ENCODE measurements at regions not wholly inside any gene's neighbourhood (a gene's known extent, or its start where the extent isn't known, plus 50 kb on each side); places are given as distances from the start of the nearest gene placed in this dataset.
"Not testable (repeated sequence)": the region's sequence is repeated elsewhere in the genome, so short reads cannot be mapped to it uniquely, and the experiment has no call there.

DNA sequence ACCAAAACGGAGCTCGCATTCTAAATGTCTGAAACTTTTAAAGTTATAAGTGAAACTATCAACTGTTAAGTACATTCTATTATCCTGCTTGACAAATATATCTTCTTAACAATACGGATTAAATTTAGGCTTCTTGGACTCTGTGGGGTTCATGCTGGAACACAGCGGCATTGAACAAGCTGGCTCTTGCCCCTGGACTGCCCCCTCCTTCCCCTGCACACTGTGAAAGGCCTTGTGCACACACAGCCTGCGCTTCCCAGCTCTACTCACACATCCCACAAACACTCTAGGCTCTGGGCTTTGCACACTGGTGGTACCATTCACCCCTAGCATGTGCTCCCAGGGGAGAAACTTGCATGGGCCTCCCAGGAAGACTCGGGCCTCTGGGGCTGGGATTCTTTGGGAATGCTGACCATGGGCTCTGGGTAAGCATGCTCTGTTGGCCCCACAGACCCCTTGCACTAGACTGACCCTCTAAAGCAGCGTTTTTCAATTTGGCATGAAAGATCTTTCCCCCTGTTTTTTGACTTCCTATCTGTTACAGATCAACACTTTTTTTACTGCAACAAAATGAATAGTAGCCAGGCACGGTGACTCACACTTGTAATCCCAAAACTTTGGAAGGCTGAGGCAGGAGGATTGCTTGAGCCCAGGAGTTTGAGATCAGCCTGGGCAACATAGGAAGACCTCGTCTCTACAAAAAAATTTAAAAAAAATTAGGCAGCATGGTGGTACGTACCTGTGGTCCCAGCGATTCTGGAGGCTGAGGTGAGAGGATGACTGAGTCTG is 96.2 kb upstream of the CPM start:
- no peak for DNase-seq (ENCODE audit: low read depth in 1 of 2, low spot score in 1 of 2)

- no peak for DNase-seq (ENCODE audit: low read depth in 1 of 2, low spot score in 1 of 2)
Measured at GRCh38 chr12:69030321-69030720, 97.3 kb upstream of the CPM start.

DNA sequence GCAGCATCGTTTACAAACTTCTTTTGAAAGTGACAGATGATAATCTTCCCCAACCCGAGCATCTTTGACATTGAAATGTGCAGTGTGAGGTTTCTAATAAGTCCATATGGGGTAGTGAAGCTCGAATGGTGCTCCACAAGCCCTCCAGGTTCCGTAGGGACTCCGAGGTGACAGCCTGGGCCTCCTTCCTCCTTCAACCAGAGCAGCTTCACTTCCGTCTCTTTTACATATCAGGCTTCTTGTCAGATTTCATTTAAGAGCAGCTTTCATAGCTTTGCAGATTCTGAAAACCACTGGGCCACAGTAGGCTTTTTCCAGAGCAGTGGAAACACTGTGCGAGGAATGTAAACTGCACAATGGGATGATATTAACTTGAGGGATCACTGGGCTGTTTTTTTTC is 103.6 kb upstream of the CPM start:
- no peak for DNase-seq (ENCODE audit: low read depth in 1 of 2, low spot score in 1 of 2)

GRCh38 chr12:69036999-69037398 is 104.0 kb upstream of the CPM start:
- DNase-seq (ENCODE audit: low read depth in 1 of 2, low spot score in 1 of 2) = no peak

- DNase-seq (ENCODE audit: low read depth in 1 of 2, low spot score in 1 of 2) = no peak
Measured at GRCh38 chr12:69039911-69040310, 106.9 kb upstream of the CPM start.

GRCh38 chr12:69042557-69042956 is 109.6 kb upstream of the CPM start:
- DNase-seq (ENCODE audit: low read depth in 1 of 2, low spot score in 1 of 2) = no peak

- no peak for DNase-seq (ENCODE audit: low read depth in 1 of 2, low spot score in 1 of 2)
Measured at GRCh38 chr12:69042970-69043369, 110.0 kb upstream of the CPM start.

- DNase-seq (ENCODE audit: low read depth in 1 of 2, low spot score in 1 of 2) = no peak
Measured at GRCh38 chr12:69044887-69045286, 111.9 kb upstream of the CPM start.

- no peak for DNase-seq (ENCODE audit: low read depth in 1 of 2, low spot score in 1 of 2)
Measured at GRCh38 chr12:69045430-69045829, 112.5 kb upstream of the CPM start.

DNA sequence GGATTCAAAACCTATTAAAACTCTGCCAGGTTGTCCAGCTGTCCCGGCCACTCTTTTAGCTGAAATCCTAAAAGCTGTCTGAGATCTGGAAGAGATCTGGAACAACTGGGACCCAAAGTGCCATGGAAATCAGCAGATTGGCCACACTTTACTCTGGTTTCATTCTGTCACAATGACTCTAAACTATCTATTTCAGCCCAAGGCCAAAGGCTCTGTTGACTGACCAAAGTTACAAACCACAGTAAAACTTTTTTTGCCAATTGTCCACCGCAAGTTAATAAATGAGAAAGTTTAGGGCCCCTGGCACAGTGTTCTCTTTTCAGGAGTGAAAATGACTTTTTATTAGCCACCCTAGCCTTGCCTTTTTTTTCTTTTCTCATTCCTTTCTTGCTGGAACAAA is 113.4 kb upstream of the CPM start:
- no peak for DNase-seq (ENCODE audit: low read depth in 1 of 2, low spot score in 1 of 2)

- no peak for DNase-seq (ENCODE audit: low read depth in 1 of 2, low spot score in 1 of 2)
Measured at GRCh38 chr12:69046920-69047319, 113.9 kb upstream of the CPM start.

- DNase-seq (ENCODE audit: low read depth in 1 of 2, low spot score in 1 of 2) = no peak
Measured at GRCh38 chr12:69047990-69048389, 115.0 kb upstream of the CPM start.

- not testable (repeated sequence) for DNase-seq (ENCODE audit: low read depth in 1 of 2, low spot score in 1 of 2)
Measured at GRCh38 chr12:69049855-69050254, 116.9 kb upstream of the CPM start.

DNA sequence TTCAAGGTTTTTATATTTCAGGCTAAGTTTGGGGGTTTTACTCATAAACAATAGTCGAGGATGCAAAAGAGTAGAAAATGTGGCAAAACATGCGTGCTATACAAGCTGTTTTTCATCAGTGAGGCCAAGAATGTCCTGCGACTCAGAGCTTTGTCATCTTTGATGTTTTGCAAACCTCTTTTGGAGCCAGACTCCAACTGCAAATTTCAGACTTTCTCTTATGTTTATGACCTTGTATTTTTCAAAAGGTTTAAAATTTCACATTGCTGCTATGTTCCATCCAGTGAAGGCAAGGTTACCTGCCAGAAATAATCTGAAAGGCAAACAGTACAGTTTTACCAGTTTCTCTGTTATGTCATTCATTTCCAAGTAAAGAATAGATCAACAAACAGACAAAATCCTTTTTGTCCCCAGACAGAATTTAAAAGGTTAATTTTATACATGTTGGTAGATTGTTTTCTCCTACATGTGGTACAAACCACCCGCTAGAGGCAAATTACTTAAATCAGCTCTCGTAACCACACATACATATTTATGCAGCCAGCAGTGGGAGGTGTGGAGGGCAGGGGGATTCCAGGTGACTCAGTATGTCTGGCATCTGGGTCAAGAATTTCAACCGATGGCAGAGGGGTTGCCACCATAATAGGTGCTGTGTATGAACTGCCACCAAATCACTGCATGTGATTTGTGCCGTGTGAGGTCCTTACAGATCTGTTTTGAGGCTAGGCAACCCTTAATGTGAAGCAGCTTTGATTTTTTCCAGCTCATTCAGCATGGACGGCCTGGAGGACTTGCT is 119.8 kb upstream of the CPM start:
- DNase-seq (ENCODE audit: low read depth in 1 of 2, low spot score in 1 of 2) = peak in 1 of 2 donors; percentile 20

DNA sequence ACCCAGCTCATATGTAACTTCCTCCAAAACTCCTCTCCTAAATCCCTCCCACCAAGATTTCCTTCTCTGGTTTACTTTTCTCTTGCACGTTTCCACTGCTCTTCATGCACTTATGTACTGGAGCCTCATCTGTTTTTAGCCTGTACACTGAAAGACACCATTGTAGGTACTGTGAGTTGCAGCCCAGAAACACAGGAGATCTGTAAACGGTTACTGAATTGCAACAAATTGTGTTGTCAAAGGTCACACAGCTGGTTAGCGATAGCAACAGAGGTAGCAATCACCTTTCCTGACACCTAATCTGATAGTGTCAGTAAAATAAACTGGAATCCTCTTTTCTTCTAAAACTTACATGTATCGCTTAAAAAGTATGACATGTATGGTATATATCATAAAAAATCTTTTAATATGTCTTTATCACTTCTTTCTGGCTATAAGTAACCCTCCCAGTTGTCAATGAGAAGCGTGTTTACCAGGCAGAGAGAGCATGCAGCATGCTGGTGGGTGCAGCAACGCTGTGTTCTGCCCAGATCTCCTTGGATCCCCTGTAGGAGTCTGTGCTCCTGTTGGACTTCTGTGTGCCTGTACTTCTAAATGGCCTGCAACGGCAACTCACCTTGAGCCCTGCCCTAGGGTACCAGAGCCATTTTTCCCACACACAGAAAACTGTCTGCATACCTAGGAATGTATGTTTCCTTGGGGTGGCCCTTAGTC is 121.5 kb upstream of the CPM start:
- no peak for DNase-seq (ENCODE audit: low read depth in 1 of 2, low spot score in 1 of 2)

- DNase-seq (ENCODE audit: low read depth in 1 of 2, low spot score in 1 of 2) = no peak
Measured at GRCh38 chr12:69055280-69055679, 122.3 kb upstream of the CPM start.

DNA sequence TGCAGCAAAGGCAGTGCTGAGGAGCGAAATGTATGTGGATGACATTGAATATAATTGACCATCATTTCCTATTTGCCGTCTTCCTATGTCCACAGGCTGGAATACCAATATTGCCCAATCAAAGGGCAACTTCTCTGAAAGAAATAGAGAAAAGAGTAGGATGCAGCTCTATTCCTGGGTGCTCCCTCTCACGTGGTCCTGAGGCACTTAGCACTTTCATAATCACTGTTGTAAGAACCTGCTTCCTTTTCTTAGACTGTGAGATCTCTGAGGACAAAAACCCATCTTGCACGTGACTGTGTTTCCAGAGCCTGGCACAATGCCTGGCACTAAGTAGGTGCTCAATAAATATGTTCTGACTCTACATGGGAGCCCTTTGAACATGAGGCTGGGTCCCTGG is 122.7 kb upstream of the CPM start:
- DNase-seq (ENCODE audit: low read depth in 1 of 2, low spot score in 1 of 2) = no peak

- DNase-seq (ENCODE audit: low read depth in 1 of 2, low spot score in 1 of 2) = no peak
Measured at GRCh38 chr12:69056743-69057515, 124.0 kb upstream of the CPM start.

DNA sequence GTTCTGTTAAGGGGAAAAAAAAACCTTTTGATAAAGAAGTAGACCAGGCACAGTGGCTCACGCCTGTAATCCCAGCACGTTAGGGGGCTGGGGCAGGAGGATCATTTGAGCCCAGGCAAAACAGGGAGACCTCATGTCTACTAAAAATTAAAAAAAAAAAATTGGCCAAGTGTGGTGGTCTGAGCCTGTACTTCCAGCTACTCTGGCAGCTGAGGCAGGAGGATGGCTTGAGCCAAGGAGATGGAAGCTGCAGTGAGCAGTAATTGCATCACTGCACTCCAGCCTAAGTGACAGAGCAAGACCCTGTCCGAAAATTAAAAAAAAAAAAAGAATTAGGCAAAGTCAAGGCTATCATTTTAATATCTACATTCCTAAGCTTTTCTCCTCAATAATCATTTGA is 124.8 kb upstream of the CPM start:
- DNase-seq (ENCODE audit: low read depth in 1 of 2, low spot score in 1 of 2) = no peak

DNA sequence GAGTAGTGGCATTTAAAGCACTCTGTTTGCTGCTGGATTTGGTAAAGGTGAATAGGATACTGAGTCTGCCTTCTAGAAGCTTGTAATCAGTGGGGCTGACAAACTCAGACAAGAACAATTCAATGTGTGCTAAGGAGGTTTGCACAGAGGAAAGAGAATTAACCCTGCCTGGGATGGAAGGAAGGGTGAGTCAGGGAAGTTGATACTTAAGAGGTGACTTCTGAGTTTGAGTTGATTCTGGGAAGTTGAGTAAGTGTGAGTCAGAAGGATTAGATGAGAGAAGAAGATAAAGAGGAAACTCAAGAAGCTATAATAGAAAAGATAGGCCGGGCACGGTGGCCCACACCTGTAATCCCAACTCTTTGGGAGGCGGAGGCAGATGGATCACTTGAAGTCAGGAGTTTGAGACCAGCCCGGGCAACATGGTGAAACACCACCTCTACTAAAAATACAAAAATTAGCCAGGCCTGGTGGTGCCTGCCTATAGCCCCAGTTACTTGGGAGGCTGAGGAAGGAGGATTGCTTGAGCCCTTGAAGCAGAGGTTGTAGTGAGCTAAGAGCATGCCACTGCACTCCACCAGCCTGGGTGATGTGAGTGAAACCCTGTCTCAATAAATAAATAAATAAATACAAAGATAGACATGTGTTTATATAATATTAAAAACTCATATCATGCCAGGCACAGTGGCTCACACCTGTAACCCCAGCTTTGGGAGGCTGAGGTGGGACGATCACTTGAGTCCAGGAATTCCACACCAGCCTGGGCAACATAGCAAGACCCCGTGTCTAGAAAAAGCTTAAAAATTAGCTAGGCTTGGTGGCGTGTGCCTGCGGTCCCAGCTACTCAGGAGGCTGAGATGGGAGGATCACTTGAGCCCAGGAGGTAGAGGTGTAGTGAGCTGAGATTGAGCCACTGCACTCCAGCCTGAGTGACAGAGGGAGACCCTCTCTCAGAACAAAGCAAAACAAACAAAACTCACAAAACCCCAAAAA is 126.8 kb upstream of the CPM start:
- no peak for DNase-seq (ENCODE audit: low read depth in 1 of 2, low spot score in 1 of 2)
